Osteoblast (primary cell): ENCODE measurements at regions not wholly inside any gene's neighbourhood (a gene's known extent, or its start where the extent isn't known, plus 50 kb on each side); places are given as distances from the start of the nearest gene placed in this dataset.

Experiments
- DNase-seq: peaks from one replicate; pipeline ENCODE4 v3.0.0; 2011; ENCODE audit warnings: low spot score, mixed read lengths; ENCODE audit not compliant: insufficient read length; ENCODE audit errors: missing footprints
- H2AFZ ChIP-seq: 2 replicates; pipeline ENCODE4 v1.6.0; 2011; ENCODE audit warnings: mild to moderate bottlenecking, low read length
- H3K27ac ChIP-seq: 2 replicates; pipeline ENCODE4 v1.5.1; 2011; ENCODE audit warnings: mild to moderate bottlenecking, low read depth, low read length, moderate library complexity
- H3K27me3 ChIP-seq: 2 replicates; pipeline ENCODE4 v1.6.0; 2012; ENCODE audit warnings: mild to moderate bottlenecking, control low read depth, inconsistent platforms, low read length, moderate library complexity; ENCODE audit not compliant: insufficient read depth
- H3K36me3 ChIP-seq: 2 replicates; pipeline ENCODE4 v1.5.1; 2011; ENCODE audit warnings: mild to moderate bottlenecking, low read length, control low read depth, moderate library complexity; ENCODE audit not compliant: insufficient read depth
- H3K4me1 ChIP-seq: 2 replicates; pipeline ENCODE4 v1.5.1; 2011; ENCODE audit warnings: mild to moderate bottlenecking, low read length, control low read depth, moderate library complexity; ENCODE audit not compliant: insufficient read depth
- H3K4me2 ChIP-seq: 2 replicates; pipeline ENCODE4 v1.6.0; 2011; ENCODE audit warnings: mild to moderate bottlenecking, low read length; ENCODE audit not compliant: insufficient read depth
- H3K4me3 ChIP-seq: fragments of 200-600 bp; sonication (generic); 3 replicates; pipeline ENCODE4 v1.5.1; 2012; ENCODE audit warnings: mild to moderate bottlenecking, low read length, inconsistent platforms; ENCODE audit not compliant: insufficient read depth
- H3K79me2 ChIP-seq: 2 replicates; pipeline ENCODE4 v1.6.0; 2012; ENCODE audit warnings: mild to moderate bottlenecking, low read length, control low read depth, inconsistent platforms; ENCODE audit not compliant: insufficient read depth
- H3K9me3 ChIP-seq: 2 replicates; pipeline ENCODE4 v1.5.1; 2011; ENCODE audit warnings: low read depth, low read length, control low read depth
- H4K20me1 ChIP-seq: 2 replicates; pipeline ENCODE4 v1.6.0; 2012; ENCODE audit warnings: mild to moderate bottlenecking, low read length, control low read depth; ENCODE audit not compliant: insufficient read depth
- CTCF ChIP-seq: IDR thresholded peaks from 2 replicates; pipeline ENCODE4 v1.5.1; 2011; ENCODE audit warnings: mild to moderate bottlenecking, low read depth, low read length, moderate library complexity; ENCODE audit errors: extremely low read depth

GRCh38 chr1:19010503-19010902, 54.0 kb upstream of the IFFO2 start:
- Histone ChIP-seq H3K4me3 (no peak overlapping the region), H3K36me3 (no peaks in the 10 kb centered on the region), H3K79me2 (no peaks in the 10 kb centered on the region), H3K9me3 (no peaks in the 10 kb centered on the region), H4K20me1 (no peaks in the 10 kb centered on the region), H3K27ac (peak overlapping the region; percentile 93), H3K27me3 (no peaks in the 10 kb centered on the region), H3K4me2 (peak overlapping the region; percentile 41), H2AFZ (peak overlapping the region; percentile 2), H3K4me1 (peaks cover 31% of the 10 kb centered on the region)
- TF ChIP-seq CTCF = no peak
- DNase-seq = no peak

- Histone ChIP-seq H3K4me1 (peaks cover 31% of the 10 kb centered on the region), H3K4me3 (no peak overlapping the region), H3K27me3 (no peaks in the 10 kb centered on the region), H3K4me2 (no peak overlapping the region), H3K79me2 (no peaks in the 10 kb centered on the region), H3K36me3 (no peaks in the 10 kb centered on the region), H4K20me1 (no peaks in the 10 kb centered on the region), H2AFZ (no peak overlapping the region), H3K27ac (peak overlapping the region; percentile 93), H3K9me3 (no peaks in the 10 kb centered on the region)
- TF ChIP-seq CTCF = no peak
- peak; percentile 89 for DNase-seq
Observed at GRCh38 chr1:19009882-19010321, 53.4 kb upstream of the IFFO2 start.

- Histone ChIP-seq H2AFZ (no peak overlapping the region), H3K79me2 (no peaks in the 10 kb centered on the region), H3K36me3 (no peaks in the 10 kb centered on the region), H3K27me3 (no peaks in the 10 kb centered on the region), H3K9me3 (no peaks in the 10 kb centered on the region), H4K20me1 (no peaks in the 10 kb centered on the region), H3K4me1 (peaks cover 31% of the 10 kb centered on the region), H3K27ac (peak overlapping the region; percentile 93), H3K4me2 (no peak overlapping the region), H3K4me3 (no peak overlapping the region)
- peak; percentile 68 for DNase-seq
- TF ChIP-seq CTCF = no peak
Observed at GRCh38 chr1:19009126-19009881, 52.8 kb upstream of the IFFO2 start.

GRCh38 chr1:19007491-19008441, 51.3 kb upstream of the IFFO2 start:
- no peaks in the 10 kb centered on the region for H3K27me3 ChIP-seq
- no peaks in the 10 kb centered on the region for H3K36me3 ChIP-seq
- H3K27ac ChIP-seq = no peak overlapping the region
- no peak overlapping the region for H3K4me3 ChIP-seq
- H3K4me2 ChIP-seq = no peak overlapping the region
- H2AFZ ChIP-seq = no peak overlapping the region
- H3K79me2 ChIP-seq = no peaks in the 10 kb centered on the region
- H3K4me1 ChIP-seq = peaks cover 36% of the 10 kb centered on the region
- DNase-seq = no peak
- no peaks in the 10 kb centered on the region for H4K20me1 ChIP-seq
- no peak for TF ChIP-seq CTCF
- no peaks in the 10 kb centered on the region for H3K9me3 ChIP-seq
